WTC11 (cell line): ENCODE measurements at regions not wholly inside any gene's neighbourhood (a gene's known extent, or its start where the extent isn't known, plus 50 kb on each side); places are given as distances from the start of the nearest gene placed in this dataset.

Source experiments
- CTCF ChIP-seq: fragments of 200-600 bp; IDR thresholded peaks from 2 replicates; pipeline ENCODE4 v1.8.0; 2022; ENCODE audit warnings: antibody characterized with exemption
- ESRRA ChIP-seq: sonication (generic); formaldehyde crosslinking; IDR thresholded peaks from 2 replicates; pipeline ENCODE4 v1.8.1; 2022; ENCODE audit warnings: mild to moderate bottlenecking, missing genetic modification reagents, borderline replicate concordance
- HMGA2 ChIP-seq: fragments of 250-450 bp; sonication (Bioruptor Pico); IDR thresholded peaks from 2 replicates; pipeline ENCODE4 v1.4.0; 2021; ENCODE audit warnings: mild to moderate bottlenecking, moderate library complexity
- PRRX2 ChIP-seq: fragments of 250-450 bp; sonication (Bioruptor Pico); IDR thresholded peaks from 2 replicates; pipeline ENCODE4 v1.8.0; 2021; ENCODE audit warnings: mild to moderate bottlenecking
- TCF7 ChIP-seq: sonication (generic); formaldehyde crosslinking; IDR thresholded peaks from 2 replicates; pipeline ENCODE4 v1.8.0; 2022; ENCODE audit warnings: mild to moderate bottlenecking, low read depth, missing genetic modification reagents, moderate library complexity

- no peak for TF ChIP-seq PRRX2 (CRISPR knock-in tag)
- no peak for TF ChIP-seq CTCF
- TF ChIP-seq ESRRA (CRISPR knock-in tag), result no peak
- TF ChIP-seq TCF7 (CRISPR knock-in tag), result no peak
- no peak for TF ChIP-seq HMGA2 (CRISPR knock-in tag)
Measured at GRCh38 chr4:132548463-132548862, 600.6 kb upstream of the PCDH10 start.
